ENCODE measurements at regions not wholly inside any gene's neighbourhood (a gene's known extent, or its start where the extent isn't known, plus 50 kb on each side); places are given as distances from the start of the nearest gene placed in this dataset.

DNA sequence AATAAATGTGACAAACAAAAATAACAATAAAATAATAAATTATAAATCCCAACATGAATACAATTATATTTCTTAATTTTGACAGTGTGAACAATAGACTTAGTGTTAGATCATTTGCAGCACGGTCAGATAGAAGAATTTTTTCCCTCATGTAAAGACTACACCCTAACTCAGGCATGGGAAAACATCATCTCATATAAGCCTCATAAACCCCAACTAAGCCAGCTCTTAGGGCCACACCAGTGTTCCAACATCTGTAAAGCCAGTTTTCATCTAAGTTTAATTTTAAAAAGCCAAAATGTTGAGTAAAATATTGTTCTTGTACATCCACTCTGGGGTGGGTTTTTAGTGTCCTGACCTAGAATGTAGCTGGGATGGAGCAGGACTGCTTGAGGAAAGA lies 167.4 kb downstream of the QRSL1 start:
- TF ChIP-seq, protein P1, sequence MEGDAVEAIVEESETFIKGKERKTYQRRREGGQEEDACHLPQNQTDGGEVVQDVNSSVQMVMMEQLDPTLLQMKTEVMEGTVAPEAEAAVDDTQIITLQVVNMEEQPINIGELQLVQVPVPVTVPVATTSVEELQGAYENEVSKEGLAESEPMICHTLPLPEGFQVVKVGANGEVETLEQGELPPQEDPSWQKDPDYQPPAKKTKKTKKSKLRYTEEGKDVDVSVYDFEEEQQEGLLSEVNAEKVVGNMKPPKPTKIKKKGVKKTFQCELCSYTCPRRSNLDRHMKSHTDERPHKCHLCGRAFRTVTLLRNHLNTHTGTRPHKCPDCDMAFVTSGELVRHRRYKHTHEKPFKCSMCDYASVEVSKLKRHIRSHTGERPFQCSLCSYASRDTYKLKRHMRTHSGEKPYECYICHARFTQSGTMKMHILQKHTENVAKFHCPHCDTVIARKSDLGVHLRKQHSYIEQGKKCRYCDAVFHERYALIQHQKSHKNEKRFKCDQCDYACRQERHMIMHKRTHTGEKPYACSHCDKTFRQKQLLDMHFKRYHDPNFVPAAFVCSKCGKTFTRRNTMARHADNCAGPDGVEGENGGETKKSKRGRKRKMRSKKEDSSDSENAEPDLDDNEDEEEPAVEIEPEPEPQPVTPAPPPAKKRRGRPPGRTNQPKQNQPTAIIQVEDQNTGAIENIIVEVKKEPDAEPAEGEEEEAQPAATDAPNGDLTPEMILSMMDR (IDR thresholded peaks at IDR 0.05 in 2 of 3, conservative IDR thresholded peaks at IDR 0.05 in 1 of 3; ENCODE audit: insufficient read depth in 2 of 3, low read depth in 1 of 3, low read length in 3 of 3) = no peak
- TF ChIP-seq ZNF57 (CRISPR knock-in tag; IDR thresholded peaks at IDR 0.05) (no peak), CAMTA2 (CRISPR knock-in tag; conservative IDR thresholded peaks at IDR 0.05) (no peak), NCOR1 (IDR thresholded peaks at IDR 0.05) (no peak), MTA3 (IDR thresholded peaks at IDR 0.05; ENCODE audit: borderline replicate concordance) (no peak)
- TF ChIP-seq, protein P2, sequence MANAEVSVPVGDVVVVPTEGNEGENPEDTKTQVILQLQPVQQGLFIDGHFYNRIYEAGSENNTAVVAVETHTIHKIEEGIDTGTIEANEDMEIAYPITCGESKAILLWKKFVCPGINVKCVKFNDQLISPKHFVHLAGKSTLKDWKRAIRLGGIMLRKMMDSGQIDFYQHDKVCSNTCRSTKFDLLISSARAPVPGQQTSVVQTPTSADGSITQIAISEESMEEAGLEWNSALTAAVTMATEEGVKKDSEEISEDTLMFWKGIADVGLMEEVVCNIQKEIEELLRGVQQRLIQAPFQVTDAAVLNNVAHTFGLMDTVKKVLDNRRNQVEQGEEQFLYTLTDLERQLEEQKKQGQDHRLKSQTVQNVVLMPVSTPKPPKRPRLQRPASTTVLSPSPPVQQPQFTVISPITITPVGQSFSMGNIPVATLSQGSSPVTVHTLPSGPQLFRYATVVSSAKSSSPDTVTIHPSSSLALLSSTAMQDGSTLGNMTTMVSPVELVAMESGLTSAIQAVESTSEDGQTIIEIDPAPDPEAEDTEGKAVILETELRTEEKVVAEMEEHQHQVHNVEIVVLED (CRISPR knock-in tag; IDR thresholded peaks at IDR 0.05) = no peak
- TF ChIP-seq, protein P3, sequence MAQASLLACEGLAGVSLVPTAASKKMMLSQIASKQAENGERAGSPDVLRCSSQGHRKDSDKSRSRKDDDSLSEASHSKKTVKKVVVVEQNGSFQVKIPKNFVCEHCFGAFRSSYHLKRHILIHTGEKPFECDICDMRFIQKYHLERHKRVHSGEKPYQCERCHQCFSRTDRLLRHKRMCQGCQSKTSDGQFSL (CRISPR knock-in tag; IDR thresholded peaks at IDR 0.05) = no peak
- TF ChIP-seq, protein P3 (tag; IDR thresholded peaks at IDR 0.05) = no peak

All from K562 (cell line).